Ovary (tissue), 7 donors: ENCODE measurements at regions not wholly inside any gene's neighbourhood (a gene's known extent, or its start where the extent isn't known, plus 50 kb on each side); places are given as distances from the start of the nearest gene placed in this dataset.

ENCODE experiments used
- DNase-seq, 5 donors: peaks; one replicate each; pipeline ENCODE4 v3.0.0-alpha.2; 2019 to 2020
- H3K27ac ChIP-seq, 2 donors: fragments of 200-600 bp; one replicate each; pipeline versions ENCODE4 v1.5.1 to v1.8.0; 2019 to 2022
- H3K27me3 ChIP-seq: fragments of 200-600 bp; one replicate; pipeline ENCODE4 v1.8.0; 2022
- H3K36me3 ChIP-seq: fragments of 200-600 bp; sonication (generic); one replicate; pipeline ENCODE4 v1.5.1; 2019
- H3K4me1 ChIP-seq: one replicate; pipeline ENCODE4 v1.8.1; 2013; ENCODE audit warnings: mild to moderate bottlenecking, moderate library complexity; ENCODE audit not compliant: insufficient read depth
- H3K4me3 ChIP-seq: fragments of 200-600 bp; sonication (generic); one replicate; pipeline ENCODE4 v1.5.1; 2017
- H3K9me3 ChIP-seq, 2 donors: fragments of 200-600 bp in 1 of 2; sonication (generic) in 1 of 2; one replicate each; pipeline versions ENCODE4 v1.5.1 to v1.8.1; 2013 to 2019; ENCODE audit warnings: mild to moderate bottlenecking in 1 of 2, moderate library complexity in 1 of 2
- CTCF ChIP-seq, 3 donors: fragments of 450-650 bp in 2 of 3; fragments of 200-600 bp in 1 of 3; IDR thresholded peaks; one replicate each; pipeline versions ENCODE4 v1.5.1 to v1.8.0; 2016 to 2022; ENCODE audit warnings: antibody characterized with exemption in 3 of 3, mild to moderate bottlenecking in 1 of 3
- EP300 ChIP-seq: sonication (generic); formaldehyde crosslinking; IDR thresholded peaks from one replicate; pipeline ENCODE4 v1.6.1; 2017; ENCODE audit warnings: antibody characterized with exemption
- POLR2A ChIP-seq: fragments of 450-650 bp; IDR thresholded peaks from one replicate; pipeline ENCODE4 v1.6.1; 2017; ENCODE audit warnings: antibody characterized with exemption, mild to moderate bottlenecking, moderate library complexity
- WGBS, 3 donors: extraction: QIAGEN DNeasy Blood & Tissue Kit in 1 of 3; methylation state at CpG; one replicate each; pipeline versions ENCODE4 v1.1.5 to v1.1.7; 2013 to 2017; 5-methylcytosine and 5-hydroxymethylcytosine counted together
- intact Hi-C, 4 donors: fragments of 100-400 bp; cut with DNase I; formaldehyde crosslinking; loops; one replicate each; pipeline versions ENCODE4 v1.11.0 to v1.15.1; 2022 to 2023
- donor health status: DM: no; HTN: no; CAD: no; lungs with moderate emphysema.
- donor health status: DM: no; HTN: no; CAD: no.
- donor health status: Bipolar disorder and iron deficiency.
- donor health status: DM: no; HTN: no; CAD: no.
- donor health status: DM: yes; HTN: yes; CAD: no.

- DNase-seq: no peak
- Histone ChIP-seq H3K27me3 (no peaks in the 10 kb centered on the region), H3K4me3 (no peak overlapping the region), H3K4me1 (no peaks in the 10 kb centered on the region), H3K9me3 (no peaks in the 10 kb centered on the region), H3K36me3 (no peaks in the 10 kb centered on the region), H3K27ac (no peak overlapping the region)
- intact Hi-C loops: no loop called here
- TF ChIP-seq CTCF (IDR thresholded peaks at IDR 0.05): no peak
- no peak for TF ChIP-seq POLR2A
- no peak for TF ChIP-seq EP300
- 60 to 76% (median 66%) methylated on average over 4 of the region's 4 CpGs for WGBS, 3 donors
Measured at GRCh38 chr20:11366660-11367059, 551.0 kb upstream of the BTBD3 start.

GRCh38 chr20:11368499-11368898 is 549.2 kb upstream of the BTBD3 start:
- intact Hi-C loops: no loop called here
- 31 to 63% (median 42%) methylated on average over 4 of the region's 4 CpGs for WGBS, 3 donors
- Histone ChIP-seq H3K4me1 (no peaks in the 10 kb centered on the region), H3K27ac (no peak overlapping the region), H3K27me3 (no peaks in the 10 kb centered on the region), H3K36me3 (no peaks in the 10 kb centered on the region), H3K9me3 (no peaks in the 10 kb centered on the region), H3K4me3 (no peak overlapping the region)
- TF ChIP-seq POLR2A: no peak
- TF ChIP-seq EP300: no peak
- no peak for TF ChIP-seq CTCF (IDR thresholded peaks at IDR 0.05)
- no peak for DNase-seq

- H3K4me3 ChIP-seq: no peak overlapping the region
- no peaks in the 10 kb centered on the region for H3K4me1 ChIP-seq
- H3K27ac ChIP-seq: no peak overlapping the region
- WGBS, 3 donors: 84 to 97% (median 96%) methylated on average over 12 of the region's 12 CpGs
- no peak for TF ChIP-seq POLR2A
- no peak for TF ChIP-seq EP300
- no peak for TF ChIP-seq CTCF (IDR thresholded peaks at IDR 0.05)
- DNase-seq: no peak
- no peaks in the 10 kb centered on the region for H3K36me3 ChIP-seq
- intact Hi-C loops: no loop called here
- no peaks in the 10 kb centered on the region for H3K27me3 ChIP-seq
- H3K9me3 ChIP-seq: no peaks in the 10 kb centered on the region
Measured at GRCh38 chr20:11368965-11369711, 548.6 kb upstream of the BTBD3 start.

GRCh38 chr20:11371831-11372230 is 545.9 kb upstream of the BTBD3 start:
- intact Hi-C loops: no loop called here
- WGBS, 3 donors: 66 to 83% (median 83%) methylated on average over 1 of the region's 1 CpG
- TF ChIP-seq CTCF (IDR thresholded peaks at IDR 0.05) (no peak), POLR2A (no peak), EP300 (no peak)
- H3K27me3 ChIP-seq: no peaks in the 10 kb centered on the region
- DNase-seq: no peak
- H3K4me3 ChIP-seq: no peak overlapping the region
- no peaks in the 10 kb centered on the region for H3K9me3 ChIP-seq
- no peaks in the 10 kb centered on the region for H3K36me3 ChIP-seq
- H3K4me1 ChIP-seq: no peaks in the 10 kb centered on the region
- no peak overlapping the region for H3K27ac ChIP-seq
